Transverse colon (tissue), 4 donors: ENCODE measurements at regions not wholly inside any gene's neighbourhood (a gene's known extent, or its start where the extent isn't known, plus 50 kb on each side); places are given as distances from the start of the nearest gene placed in this dataset.
"Not testable (repeated sequence)": the region's sequence is repeated elsewhere in the genome, so short reads cannot be mapped to it uniquely, and the experiment has no call there.

Source experiments
- DNase-seq: peaks from one replicate; pipeline ENCODE4 v3.0.0-alpha.2; 2019
- H3K27ac ChIP-seq, 4 donors: fragments of 200-600 bp; sonication (generic); 2 replicates each; pipeline ENCODE4 v1.5.1; 2016 to 2018; ENCODE audit warnings: inconsistent platforms in 4 of 4
- H3K27me3 ChIP-seq: fragments of 200-600 bp; sonication (generic); 2 replicates; pipeline ENCODE4 v1.5.1; 2017; ENCODE audit warnings: inconsistent platforms
- H3K36me3 ChIP-seq, 4 donors: fragments of 200-600 bp; sonication (generic); 2 replicates each; pipeline ENCODE4 v1.5.1; 2017 to 2019; ENCODE audit warnings: inconsistent platforms in 4 of 4
- H3K4me1 ChIP-seq, 4 donors: fragments of 200-600 bp; sonication (generic); 2 replicates each; pipeline ENCODE4 v1.5.1; 2017 to 2020; ENCODE audit warnings: inconsistent platforms in 4 of 4
- H3K4me3 ChIP-seq, 4 donors: fragments of 200-600 bp; sonication (generic); 1 replicate in 1 of 4; 2 replicates in 3 of 4; pipeline versions ENCODE4 v1.5.1 to v1.6.1; 2017 to 2019; ENCODE audit warnings: inconsistent platforms in 4 of 4
- H3K9me3 ChIP-seq, 2 donors: fragments of 200-600 bp; sonication (generic); 2 replicates each; pipeline ENCODE4 v1.5.1; 2017 to 2019; ENCODE audit warnings: inconsistent platforms in 2 of 2
- EP300 ChIP-seq: sonication (generic); formaldehyde crosslinking; IDR thresholded peaks from one replicate; pipeline ENCODE4 v1.6.1; 2017; ENCODE audit warnings: antibody characterized with exemption, low read depth
- POLR2A ChIP-seq: fragments of 450-650 bp; IDR thresholded peaks from one replicate; pipeline ENCODE4 v1.6.1; 2016; ENCODE audit warnings: antibody characterized with exemption, mild to moderate bottlenecking, moderate library complexity
- POLR2AphosphoS5 ChIP-seq, 3 donors: sonication (generic); formaldehyde crosslinking; IDR thresholded peaks; one replicate each; pipeline ENCODE4 v1.6.1; 2016; ENCODE audit warnings: antibody characterized with exemption in 3 of 3
- WGBS, 2 donors: methylation state at CpG; one replicate each; pipeline ENCODE4 v1.1.5; 2018; ENCODE audit warnings: low coverage in 1 of 2; 5-methylcytosine and 5-hydroxymethylcytosine counted together
- in situ Hi-C, 4 donors: fragments of 200-750 bp; cut with MboI; loops; one replicate each; pipeline versions ENCODE4 v1.15.0 to v1.15.1; 2017; ENCODE audit warnings: low sequenced_read_pairs in 3 of 4, low pct_ligation_motif_present in 1 of 4, low pct_unique_long_range_greater_than_20kb in 1 of 4
- intact Hi-C: fragments of 100-400 bp; cut with DNase I; formaldehyde crosslinking; loops from one replicate; pipeline ENCODE4 v1.15.1; 2023; ENCODE audit warnings: low total_unique reads
- TF ChIP-seq, protein P1 (sequence below), 5 experiments: fragments of 200-600 bp in 3 of 5; fragments of 450-650 bp in 2 of 5; sonication (generic) in 3 of 5; IDR thresholded peaks; 1 replicate in 2 of 5; 2 replicates in 3 of 5; pipeline ENCODE4 v1.5.1; 2016 to 2017; ENCODE audit warnings: antibody characterized with exemption in 5 of 5, inconsistent platforms in 3 of 5, mild to moderate bottlenecking in 2 of 5, moderate library complexity in 1 of 5

GRCh38 chr5:84758008-84758407, 373.3 kb upstream of the EDIL3 start:
- in situ Hi-C loops = no loop called here
- Histone ChIP-seq H3K27ac (no peak overlapping the region), H3K4me1 (no peaks in the 10 kb centered on the region), H3K4me3 (no peak overlapping the region), H3K27me3 (no peaks in the 10 kb centered on the region), H3K9me3 (no peaks in the 10 kb centered on the region), H3K36me3 (no peaks in the 10 kb centered on the region)
- no peak for DNase-seq
- intact Hi-C loops = no loop called here
- WGBS, 2 donors = 80 to 88% methylated on average over 1 of the region's 1 CpG
- TF ChIP-seq EP300 = no peak
- TF ChIP-seq POLR2A = no peak
- TF ChIP-seq, protein P1, sequence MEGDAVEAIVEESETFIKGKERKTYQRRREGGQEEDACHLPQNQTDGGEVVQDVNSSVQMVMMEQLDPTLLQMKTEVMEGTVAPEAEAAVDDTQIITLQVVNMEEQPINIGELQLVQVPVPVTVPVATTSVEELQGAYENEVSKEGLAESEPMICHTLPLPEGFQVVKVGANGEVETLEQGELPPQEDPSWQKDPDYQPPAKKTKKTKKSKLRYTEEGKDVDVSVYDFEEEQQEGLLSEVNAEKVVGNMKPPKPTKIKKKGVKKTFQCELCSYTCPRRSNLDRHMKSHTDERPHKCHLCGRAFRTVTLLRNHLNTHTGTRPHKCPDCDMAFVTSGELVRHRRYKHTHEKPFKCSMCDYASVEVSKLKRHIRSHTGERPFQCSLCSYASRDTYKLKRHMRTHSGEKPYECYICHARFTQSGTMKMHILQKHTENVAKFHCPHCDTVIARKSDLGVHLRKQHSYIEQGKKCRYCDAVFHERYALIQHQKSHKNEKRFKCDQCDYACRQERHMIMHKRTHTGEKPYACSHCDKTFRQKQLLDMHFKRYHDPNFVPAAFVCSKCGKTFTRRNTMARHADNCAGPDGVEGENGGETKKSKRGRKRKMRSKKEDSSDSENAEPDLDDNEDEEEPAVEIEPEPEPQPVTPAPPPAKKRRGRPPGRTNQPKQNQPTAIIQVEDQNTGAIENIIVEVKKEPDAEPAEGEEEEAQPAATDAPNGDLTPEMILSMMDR (IDR thresholded peaks at IDR 0.05) = no peak

GRCh38 chr5:84752780-84753179, 368.1 kb upstream of the EDIL3 start:
- 24 to 29% methylated on average over 2 of the region's 2 CpGs for WGBS, 2 donors

GRCh38 chr5:84748313-84748712, 363.6 kb upstream of the EDIL3 start:
- in situ Hi-C loops = no loop called here
- Histone ChIP-seq H3K36me3 (no peaks in the 10 kb centered on the region), H3K27ac (no peak overlapping the region), H3K9me3 (no peaks in the 10 kb centered on the region), H3K4me1 (no peaks in the 10 kb centered on the region), H3K27me3 (no peaks in the 10 kb centered on the region), H3K4me3 (no peak overlapping the region)
- intact Hi-C loops = no loop called here
- DNase-seq = no peak
- 44 to 92% methylated on average over 1 of the region's 1 CpG for WGBS, 2 donors
- TF ChIP-seq POLR2A = no peak
- no peak for TF ChIP-seq EP300
- TF ChIP-seq POLR2AphosphoS5 (IDR thresholded peaks at IDR 0.05) = no peak
- TF ChIP-seq, protein P1 (IDR thresholded peaks at IDR 0.05) = no peak

More at GRCh38 chr5:84752780-84753179, 368.1 kb upstream of the EDIL3 start:
- Histone ChIP-seq H3K9me3 (no peaks in the 10 kb centered on the region), H3K27ac (no peak overlapping the region), H3K4me1 (no peaks in the 10 kb centered on the region), H3K4me3 (no peak overlapping the region), H3K27me3 (no peaks in the 10 kb centered on the region), H3K36me3 (no peaks in the 10 kb centered on the region)
- in situ Hi-C loops = no loop called here
- DNase-seq = no peak
- intact Hi-C loops = no loop called here
- TF ChIP-seq POLR2AphosphoS5 (IDR thresholded peaks at IDR 0.05) (no peak), POLR2A (no peak), EP300 (no peak)
- TF ChIP-seq, protein P1 (IDR thresholded peaks at IDR 0.05) = no peak

- H3K9me3 ChIP-seq, H3K4me3 ChIP-seq, H3K4me1 ChIP-seq, H3K36me3 ChIP-seq, DNase-seq, in situ Hi-C loops, intact Hi-C loops, H3K27me3 ChIP-seq, H3K27ac ChIP-seq: not testable (repeated sequence)
- 80 to 90% methylated on average over 1 to 2 of the region's 2 CpGs for WGBS, 2 donors
These were observed 361.6 kb upstream of the EDIL3 start for GRCh38 chr5:84746280-84746679.

GRCh38 chr5:84741056-84741455, 356.4 kb upstream of the EDIL3 start:
- 48 to 69% methylated on average over 1 of the region's 1 CpG for WGBS, 2 donors
- Histone ChIP-seq H3K4me1 (no peaks in the 10 kb centered on the region), H3K9me3 (peaks cover 0 to 4% of the 10 kb centered on the region in 2 donors), H3K4me3 (no peak overlapping the region), H3K36me3 (no peaks in the 10 kb centered on the region), H3K27me3 (no peaks in the 10 kb centered on the region), H3K27ac (no peak overlapping the region)
- intact Hi-C loops = no loop called here
- no peak for DNase-seq
- in situ Hi-C loops = no loop called here
- no peak for TF ChIP-seq POLR2A
- no peak for TF ChIP-seq POLR2AphosphoS5 (IDR thresholded peaks at IDR 0.05)
- TF ChIP-seq, protein P1 (IDR thresholded peaks at IDR 0.05) = no peak
- TF ChIP-seq EP300 = no peak
